H1 (cell line): ENCODE measurements at regions not wholly inside any gene's neighbourhood (a gene's known extent, or its start where the extent isn't known, plus 50 kb on each side); places are given as distances from the start of the nearest gene placed in this dataset.

Source experiments
- CEBPB ChIP-seq: IDR thresholded peaks from 2 replicates; pipeline ENCODE4 v1.6.1; 2012; ENCODE audit warnings: low read depth, low read length
- EZH2 ChIP-seq: fragments of 200-600 bp; sonication (generic); IDR thresholded peaks from 2 replicates; pipeline ENCODE4 v1.7.1; 2012; ENCODE audit warnings: low read depth, mild to moderate bottlenecking, moderate library complexity, low read length, inconsistent platforms; ENCODE audit not compliant: severe bottlenecking
- MAX ChIP-seq: IDR thresholded peaks from 2 replicates; pipeline ENCODE4 v1.6.1; 2012; ENCODE audit warnings: inconsistent platforms
- TAF1 ChIP-seq: IDR thresholded peaks from 2 replicates; pipeline ENCODE4 v1.6.1; 2011; ENCODE audit warnings: mild to moderate bottlenecking, low read depth, low read length

GRCh38 chr4:151885123-151885522 lies 124.3 kb upstream of the GATB start:
- TF ChIP-seq EZH2 = no peak
- TF ChIP-seq CEBPB = no peak
- no peak for TF ChIP-seq TAF1
- TF ChIP-seq MAX = no peak
